ENCODE measurements at regions not wholly inside any gene's neighbourhood (a gene's known extent, or its start where the extent isn't known, plus 50 kb on each side); places are given as distances from the start of the nearest gene placed in this dataset.

DNA sequence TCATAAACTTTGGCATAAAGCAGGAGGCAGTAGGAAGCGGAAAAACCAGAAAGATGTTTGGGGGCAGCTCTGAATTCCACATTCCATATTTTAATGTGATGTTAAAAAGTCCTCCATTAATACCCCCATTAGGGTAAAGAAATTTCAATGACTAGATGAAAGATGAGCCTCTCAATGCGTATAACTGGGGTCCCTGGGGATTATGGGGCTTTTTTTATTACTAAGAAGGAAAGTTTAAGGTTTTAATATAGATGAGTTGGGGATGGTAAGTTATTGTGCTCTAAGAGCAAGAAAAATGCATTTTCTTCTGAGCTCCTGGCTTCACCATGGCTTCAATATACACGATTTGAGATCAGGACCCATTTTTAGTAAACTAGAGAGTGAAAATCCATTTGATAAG lies 321.9 kb downstream of the CDK5RAP2 start:
- H3K36me3 Mint-ChIP-seq (ENCODE audit: low read depth) = no peaks in the 10 kb centered on the region
- TF ChIP-seq CTCF (IDR thresholded peaks at IDR 0.05) = no peak
- no peak for DNase-seq
- no peaks in the 10 kb centered on the region for H3K9me3 Mint-ChIP-seq
- H3K4me3 Mint-ChIP-seq = no peak overlapping the region
- no peaks in the 10 kb centered on the region for H3K4me1 Mint-ChIP-seq
- no peak overlapping the region for H3K27ac Mint-ChIP-seq
- peaks cover 20% of the 10 kb centered on the region for H3K27me3 Mint-ChIP-seq (ENCODE audit: low read depth, poor library complexity)

DNA sequence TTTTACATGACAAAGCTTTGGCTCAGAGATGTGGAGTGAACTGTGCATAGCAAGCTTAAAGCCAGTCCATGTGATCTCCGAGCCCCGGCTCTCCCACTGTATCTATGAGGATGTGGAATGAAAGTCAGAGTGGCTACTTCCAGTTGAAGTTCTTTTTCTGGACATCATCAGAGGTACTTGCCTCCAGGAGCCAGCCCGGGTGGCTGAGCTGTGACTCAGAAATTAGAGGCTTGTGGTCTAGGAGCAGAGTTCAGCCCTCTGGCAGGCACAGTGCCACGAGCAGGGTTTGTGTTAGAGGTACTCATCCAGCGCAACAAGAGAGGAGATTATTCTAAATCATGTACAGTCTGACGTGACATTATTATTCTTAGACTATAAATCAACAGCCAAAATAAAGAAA lies 322.5 kb downstream of the CDK5RAP2 start:
- Mint-ChIP-seq H3K4me1 (no peaks in the 10 kb centered on the region), H3K36me3 (ENCODE audit: low read depth) (no peaks in the 10 kb centered on the region), H3K9me3 (no peaks in the 10 kb centered on the region), H3K4me3 (no peak overlapping the region), H3K27ac (no peak overlapping the region), H3K27me3 (ENCODE audit: low read depth, poor library complexity) (peaks cover 22% of the 10 kb centered on the region)
- TF ChIP-seq CTCF (IDR thresholded peaks at IDR 0.05) = no peak
- no peak for DNase-seq

- no peaks in the 10 kb centered on the region for H3K36me3 Mint-ChIP-seq (ENCODE audit: low read depth)
- no peak overlapping the region for H3K27ac Mint-ChIP-seq
- no peak for TF ChIP-seq CTCF (IDR thresholded peaks at IDR 0.05)
- H3K4me3 Mint-ChIP-seq = no peak overlapping the region
- no peaks in the 10 kb centered on the region for H3K4me1 Mint-ChIP-seq
- H3K9me3 Mint-ChIP-seq = no peaks in the 10 kb centered on the region
- DNase-seq = no peak
- H3K27me3 Mint-ChIP-seq (ENCODE audit: low read depth, poor library complexity) = peaks cover 29% of the 10 kb centered on the region
Observed at GRCh38 chr9:120256146-120256545, 323.8 kb downstream of the CDK5RAP2 start.

- H3K4me3 Mint-ChIP-seq = no peak overlapping the region
- H3K9me3 Mint-ChIP-seq = no peaks in the 10 kb centered on the region
- H3K27me3 Mint-ChIP-seq (ENCODE audit: low read depth, poor library complexity) = peaks cover 50% of the 10 kb centered on the region
- TF ChIP-seq CTCF (IDR thresholded peaks at IDR 0.05) = no peak
- DNase-seq = peak; percentile 26
- no peak overlapping the region for H3K27ac Mint-ChIP-seq
- H3K36me3 Mint-ChIP-seq (ENCODE audit: low read depth) = no peaks in the 10 kb centered on the region
- H3K4me1 Mint-ChIP-seq = no peaks in the 10 kb centered on the region
Observed at GRCh38 chr9:120252248-120252647, 327.7 kb downstream of the CDK5RAP2 start.

GRCh38 chr9:120242116-120242811 lies 337.7 kb downstream of the CDK5RAP2 start:
- peaks cover 8% of the 10 kb centered on the region for H3K27me3 Mint-ChIP-seq (ENCODE audit: low read depth, poor library complexity)
- peaks cover 22% of the 10 kb centered on the region for H3K4me1 Mint-ChIP-seq
- H3K36me3 Mint-ChIP-seq (ENCODE audit: low read depth) = no peaks in the 10 kb centered on the region
- H3K4me3 Mint-ChIP-seq = no peak overlapping the region
- H3K9me3 Mint-ChIP-seq = no peaks in the 10 kb centered on the region
- no peak for DNase-seq
- no peak overlapping the region for H3K27ac Mint-ChIP-seq
- no peak for TF ChIP-seq CTCF (IDR thresholded peaks at IDR 0.05)

GRCh38 chr9:120236596-120236995 lies 343.4 kb downstream of the CDK5RAP2 start:
- Mint-ChIP-seq H3K4me3 (no peak overlapping the region), H3K9me3 (peaks cover 8% of the 10 kb centered on the region), H3K4me1 (peaks cover 27% of the 10 kb centered on the region), H3K27ac (no peak overlapping the region), H3K27me3 (ENCODE audit: low read depth, poor library complexity) (peaks cover 10% of the 10 kb centered on the region), H3K36me3 (ENCODE audit: low read depth) (no peaks in the 10 kb centered on the region)
- no peak for TF ChIP-seq CTCF (IDR thresholded peaks at IDR 0.05)
- no peak for DNase-seq

Data from nephron progenitor cell (in vitro differentiated cells).